Activated CD4-positive, alpha-beta T cell treated with anti-CD3 and anti-CD28 coated beads, Interleukin-10, Interleukin-2, amounts not matched to agents 100 ng/mL and 50 ng/mL, durations not matched to agents 16 hours and 8 hours (primary cell): ENCODE measurements at regions not wholly inside any gene's neighbourhood (a gene's known extent, or its start where the extent isn't known, plus 50 kb on each side); places are given as distances from the start of the nearest gene placed in this dataset.

Source experiments
- DNase-seq: peaks from one replicate; pipeline ENCODE4 v3.0.0-alpha.2; 2020

DNA sequence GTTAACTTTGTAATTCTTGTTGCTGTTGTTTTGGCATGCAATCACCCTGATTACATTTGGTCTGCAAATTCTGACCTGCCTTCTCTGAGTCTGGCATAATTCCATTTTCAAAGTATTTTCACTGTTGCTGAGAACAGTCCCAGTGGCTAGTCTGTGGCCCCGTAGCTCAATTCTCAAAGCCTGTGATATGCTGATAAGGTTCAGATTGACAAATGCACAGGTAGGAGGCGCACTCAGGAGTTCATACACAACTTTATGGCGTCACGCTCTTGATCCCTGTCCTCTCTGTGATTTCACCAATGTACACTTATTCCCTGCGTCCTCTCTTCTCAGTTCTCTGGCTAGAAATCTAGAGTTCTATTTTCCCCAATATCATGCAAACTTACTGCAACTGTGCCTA lies 376.6 kb upstream of the SLCO3A1 start:
- DNase-seq: no peak

DNA sequence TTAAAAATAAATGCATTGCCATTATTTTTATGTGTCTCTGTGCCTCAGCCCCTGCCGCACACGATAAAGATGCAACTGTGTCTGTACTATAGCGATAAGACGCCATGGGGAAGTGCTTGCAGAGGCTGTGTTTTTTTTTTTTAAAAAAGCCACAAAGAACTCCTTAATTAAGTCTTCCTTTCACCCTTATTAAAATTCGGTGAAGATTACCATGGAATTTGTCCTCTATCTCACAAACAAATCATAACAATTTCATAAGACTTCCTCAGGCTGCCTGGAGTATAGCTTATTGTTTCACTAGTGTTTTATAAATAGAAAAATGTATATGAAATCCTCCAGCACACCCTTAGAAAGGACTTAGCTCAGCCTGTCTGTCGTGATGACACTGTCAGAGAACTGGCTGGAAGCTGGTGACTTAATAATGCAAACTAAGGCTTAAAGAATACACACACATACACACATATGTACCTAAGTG lies 374.8 kb upstream of the SLCO3A1 start:
- no peak for DNase-seq

DNA sequence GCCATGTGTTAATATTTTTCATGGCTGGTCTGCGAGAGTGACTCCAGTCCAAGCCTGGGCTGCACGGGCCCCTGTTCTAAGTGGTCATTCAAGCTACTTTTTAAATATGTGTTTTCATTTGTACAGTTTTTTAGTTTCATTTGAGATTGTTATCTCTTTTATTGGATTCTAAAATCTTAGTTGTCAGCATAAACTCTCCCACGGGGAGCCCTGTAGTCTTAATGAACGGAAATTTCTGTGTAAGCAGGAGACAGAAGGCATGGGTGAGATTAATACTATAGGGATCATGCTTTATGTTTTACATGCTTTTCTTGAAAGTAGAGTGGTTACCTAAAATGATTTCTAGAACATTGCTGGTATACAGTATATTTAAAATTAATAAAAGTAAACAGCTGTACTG lies 373.1 kb upstream of the SLCO3A1 start:
- no peak for DNase-seq

DNA sequence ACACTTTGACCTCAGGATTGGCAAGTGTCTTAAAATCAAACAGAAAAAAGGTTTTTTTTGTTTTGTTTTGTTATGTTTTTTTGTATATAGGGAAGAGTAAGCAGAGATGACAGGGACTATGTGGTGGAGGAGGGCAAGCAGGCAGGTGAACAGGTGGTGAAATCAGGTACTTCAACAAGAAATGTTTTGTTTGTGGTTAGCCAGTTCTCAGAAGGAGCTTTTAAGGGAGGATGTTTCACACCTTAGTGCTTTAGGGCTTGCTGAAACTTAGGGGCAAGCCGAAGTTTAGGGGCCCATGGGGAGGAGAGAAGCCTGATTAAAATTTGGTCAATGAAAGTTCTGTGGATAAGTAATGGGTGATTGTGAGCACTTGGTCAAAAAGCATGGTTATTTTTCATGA lies 370.7 kb upstream of the SLCO3A1 start:
- DNase-seq: peak; percentile 21

DNA sequence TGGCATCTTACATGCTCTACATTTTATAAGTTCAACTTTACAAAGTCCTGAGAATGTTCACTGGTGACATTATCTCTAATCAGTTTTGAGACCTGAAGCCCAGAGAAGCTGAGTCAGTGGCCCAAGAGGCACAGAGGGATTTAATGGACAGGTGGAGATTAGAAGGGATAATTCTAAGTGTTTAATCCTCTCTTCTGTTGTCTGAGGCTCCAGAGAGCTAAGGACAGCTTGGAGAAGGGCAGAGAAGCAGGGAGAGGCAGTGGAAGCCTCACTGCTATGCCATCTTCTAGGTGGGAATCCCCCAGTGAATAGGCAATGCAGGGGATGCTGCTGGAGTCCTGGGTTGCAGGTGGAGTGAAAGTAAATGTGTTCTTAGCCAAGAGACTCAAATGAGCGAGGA lies 369.4 kb upstream of the SLCO3A1 start:
- no peak for DNase-seq

DNA sequence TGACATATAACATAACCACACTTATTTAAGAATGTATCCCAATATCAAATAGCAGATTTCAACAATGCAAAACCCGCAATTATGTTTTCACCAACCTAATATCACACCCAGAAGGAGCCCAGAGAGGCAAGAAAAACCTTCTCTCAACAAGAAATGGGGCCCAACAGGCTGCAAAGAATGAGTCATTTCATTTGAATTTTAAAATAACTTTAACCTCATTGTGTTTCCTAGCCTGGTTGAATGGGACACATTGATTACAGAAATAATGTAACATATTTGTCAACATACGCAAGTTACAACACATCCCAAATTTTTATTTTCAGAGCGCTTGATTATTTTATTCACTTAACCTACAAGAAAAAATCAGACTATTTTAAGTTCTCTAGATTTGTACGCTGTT lies 365.1 kb upstream of the SLCO3A1 start:
- DNase-seq: no peak

DNA sequence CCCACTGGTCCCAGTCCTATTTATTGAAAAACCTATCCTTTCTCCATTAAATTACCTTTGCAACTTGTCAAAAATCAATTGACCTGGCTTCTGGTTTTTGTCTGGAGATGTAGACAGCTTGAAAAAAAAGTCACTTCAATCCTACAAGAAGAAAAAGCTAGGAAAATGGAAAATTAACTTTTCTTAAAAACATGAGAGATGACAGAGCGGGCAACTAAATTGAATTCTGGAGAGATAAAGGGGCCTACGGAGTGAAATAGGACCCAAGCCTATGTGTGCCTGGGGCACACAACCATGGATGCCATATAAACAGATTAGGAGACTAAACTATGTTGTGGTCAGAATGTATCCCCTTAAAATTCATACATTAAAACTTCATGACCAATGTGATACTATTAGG lies 363.3 kb upstream of the SLCO3A1 start:
- DNase-seq: no peak

DNA sequence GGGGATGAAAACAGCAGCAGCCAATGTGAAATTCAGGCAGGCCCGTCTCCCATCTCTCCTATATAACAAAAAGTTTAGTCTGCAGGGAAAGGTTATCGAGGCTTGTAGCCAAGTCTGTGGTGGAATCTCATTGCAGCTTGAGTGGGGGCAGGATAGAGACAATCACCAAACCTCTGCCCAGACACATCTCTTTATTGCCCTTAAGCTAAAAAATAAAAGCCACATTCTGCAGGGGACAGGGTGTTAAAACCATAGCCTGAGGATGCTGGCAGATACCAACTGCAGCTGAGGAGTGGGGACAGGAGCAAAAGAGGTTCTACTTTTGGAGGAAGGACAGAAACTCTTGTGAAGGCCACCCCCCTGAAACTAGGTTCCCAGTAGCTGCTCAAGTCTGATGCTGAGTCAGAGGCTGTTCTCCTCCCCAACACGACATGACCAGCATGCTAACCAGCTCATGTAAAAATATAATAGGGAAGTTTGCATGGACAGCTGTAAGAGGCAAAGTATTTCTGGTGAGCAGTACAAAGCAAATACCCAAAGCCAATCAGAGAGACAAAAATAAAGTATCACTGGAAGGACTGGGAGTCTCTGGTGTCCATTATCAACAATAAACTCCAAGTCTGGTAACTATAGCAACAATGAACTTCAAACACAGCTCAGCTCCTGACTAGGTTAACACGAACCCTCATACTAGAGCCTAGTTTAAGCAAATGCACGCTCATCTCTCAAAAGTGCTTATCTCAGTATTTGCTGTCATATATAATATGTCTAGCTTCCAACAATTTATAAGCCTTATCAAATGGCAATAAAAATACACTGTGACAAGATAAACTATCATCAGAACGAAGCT lies 362.2 kb upstream of the SLCO3A1 start:
- no peak for DNase-seq

DNA sequence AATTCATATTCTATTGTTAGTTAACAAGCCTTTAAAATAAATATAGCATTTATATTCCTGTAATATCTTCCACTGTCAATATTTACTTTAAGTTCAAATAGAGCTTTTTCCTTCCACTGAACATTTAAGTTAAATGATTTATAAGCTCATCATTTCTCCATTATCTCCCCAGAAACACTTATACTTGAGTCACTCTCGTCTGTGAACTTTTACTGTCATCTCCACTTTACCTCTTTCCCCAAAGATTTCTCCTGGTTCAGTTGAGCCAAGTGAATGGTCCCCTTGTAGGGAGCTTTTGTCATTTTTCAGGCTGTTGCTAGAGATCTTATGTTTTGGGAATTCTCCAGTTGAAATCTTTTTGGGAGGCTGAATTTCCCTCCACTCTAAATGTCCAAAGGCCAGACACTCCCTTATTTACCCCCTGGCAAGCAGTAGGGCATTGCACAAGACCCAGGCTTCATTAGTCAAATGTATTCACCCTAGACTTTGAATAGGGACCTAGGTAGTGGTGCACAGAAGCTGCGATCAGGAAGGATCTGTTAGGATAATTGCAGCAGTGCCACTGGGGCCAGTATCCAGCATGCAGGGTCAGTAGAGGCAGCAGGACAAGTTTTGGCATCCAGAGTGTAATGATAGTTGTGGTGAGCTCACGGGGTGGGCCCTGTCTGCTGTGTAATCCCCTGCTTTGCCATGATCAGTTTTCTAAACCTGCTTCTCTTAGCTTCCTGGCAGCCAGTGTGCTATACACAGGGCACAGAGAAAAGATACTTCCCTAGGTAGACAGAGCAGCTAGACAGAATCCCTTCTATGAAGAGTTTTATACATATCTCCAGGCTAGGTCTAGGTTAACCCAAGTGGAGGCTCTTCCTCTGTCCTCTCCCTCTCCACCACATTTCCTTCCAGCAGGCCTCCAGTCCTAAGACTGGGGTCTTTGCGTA lies 356.5 kb upstream of the SLCO3A1 start:
- no peak for DNase-seq

DNA sequence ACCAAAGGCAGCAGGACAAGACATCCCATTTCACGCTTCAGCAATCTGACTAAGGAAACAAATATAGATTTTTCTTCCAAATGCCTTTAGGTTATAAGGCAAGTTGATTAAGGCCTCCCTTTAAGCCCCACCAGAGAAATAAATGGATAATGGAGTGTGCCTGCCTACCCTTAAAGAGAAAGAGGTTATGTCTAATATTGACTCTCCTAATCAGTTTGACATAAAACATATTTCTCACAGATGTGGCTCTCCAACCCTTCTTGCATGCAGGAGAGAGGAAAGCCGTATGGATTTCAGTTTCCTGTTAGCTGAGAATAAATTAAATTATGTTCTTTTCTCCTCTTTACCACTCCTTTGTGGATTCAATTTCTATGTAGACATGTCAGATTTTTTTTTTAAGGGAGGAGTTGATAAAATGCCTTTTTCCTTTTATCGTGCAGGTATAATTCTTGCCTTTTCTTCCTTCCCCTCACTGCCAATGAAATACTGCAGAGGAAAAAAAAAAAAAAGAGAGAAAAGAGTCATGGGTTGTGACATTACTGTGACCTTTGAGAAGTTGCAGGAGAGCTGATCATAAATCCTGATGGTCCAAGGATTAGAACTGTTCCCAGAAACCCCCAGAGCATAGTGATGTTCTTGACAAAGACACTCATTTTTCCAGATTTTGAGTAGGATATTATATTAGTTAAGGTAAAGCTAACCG lies 355.3 kb upstream of the SLCO3A1 start:
- DNase-seq: no peak

DNA sequence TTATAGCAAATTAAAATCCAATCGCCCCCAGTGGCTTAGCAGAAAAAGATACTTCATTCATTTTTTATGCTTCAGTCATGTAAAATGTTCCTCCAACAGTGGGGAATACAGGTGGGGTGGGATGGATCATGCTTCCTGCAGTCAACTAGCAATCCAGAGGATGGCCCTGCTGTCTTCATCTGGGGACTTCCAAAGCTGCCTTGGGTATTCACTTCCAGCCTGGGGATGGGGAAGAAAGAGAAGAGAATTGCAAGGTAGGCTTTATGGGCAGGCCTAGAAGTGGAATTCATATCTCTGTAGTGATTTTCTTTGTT lies 354.8 kb upstream of the SLCO3A1 start:
- DNase-seq: no peak

DNA sequence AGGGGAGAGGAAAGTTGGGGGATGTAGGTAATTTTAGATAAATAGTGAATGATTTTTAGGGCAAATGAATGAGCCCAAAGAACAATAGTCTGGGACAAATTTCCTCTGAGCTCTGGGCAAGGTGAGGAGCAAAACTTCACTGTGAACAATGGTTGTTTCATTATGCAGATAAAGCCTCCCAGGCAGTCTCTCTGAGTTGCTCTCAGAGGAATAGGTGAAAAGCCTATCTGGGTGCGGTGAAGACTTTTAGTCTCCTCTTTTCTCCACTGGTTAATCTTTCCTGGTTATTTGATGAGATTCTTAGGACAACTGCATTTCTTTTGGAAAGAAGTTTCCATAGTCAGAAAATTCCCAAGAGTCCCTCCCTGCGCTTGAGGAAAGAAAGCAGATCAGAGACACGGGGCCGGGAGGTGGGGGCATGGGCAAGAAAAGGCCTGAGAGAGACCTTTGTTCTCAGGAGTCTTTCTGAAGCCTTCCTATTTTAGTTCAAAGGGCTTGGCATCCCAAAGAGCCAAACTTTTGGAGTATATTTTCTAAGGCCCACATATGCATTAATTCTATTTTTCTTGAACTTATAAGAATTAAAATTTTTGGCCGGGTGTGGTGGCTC lies 353.6 kb upstream of the SLCO3A1 start:
- no peak for DNase-seq

DNA sequence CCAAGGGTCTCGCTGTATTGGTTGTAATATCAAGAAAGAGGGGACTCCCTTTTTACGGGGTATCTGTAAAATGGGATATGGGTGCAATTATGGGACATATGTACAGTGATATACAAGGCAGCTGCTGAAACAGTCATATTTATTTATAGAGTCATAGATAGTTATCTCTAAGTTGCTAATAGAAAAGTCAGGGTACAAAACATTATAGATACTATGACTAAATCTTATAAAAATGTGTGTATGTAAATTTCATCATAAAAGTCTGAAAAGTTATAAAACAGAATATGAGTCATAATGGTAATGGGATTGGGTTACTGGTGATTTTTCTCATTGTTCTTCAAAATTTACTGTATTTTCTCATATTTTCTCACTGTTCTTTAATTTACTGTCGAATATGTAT lies 344.9 kb upstream of the SLCO3A1 start:
- no peak for DNase-seq

DNA sequence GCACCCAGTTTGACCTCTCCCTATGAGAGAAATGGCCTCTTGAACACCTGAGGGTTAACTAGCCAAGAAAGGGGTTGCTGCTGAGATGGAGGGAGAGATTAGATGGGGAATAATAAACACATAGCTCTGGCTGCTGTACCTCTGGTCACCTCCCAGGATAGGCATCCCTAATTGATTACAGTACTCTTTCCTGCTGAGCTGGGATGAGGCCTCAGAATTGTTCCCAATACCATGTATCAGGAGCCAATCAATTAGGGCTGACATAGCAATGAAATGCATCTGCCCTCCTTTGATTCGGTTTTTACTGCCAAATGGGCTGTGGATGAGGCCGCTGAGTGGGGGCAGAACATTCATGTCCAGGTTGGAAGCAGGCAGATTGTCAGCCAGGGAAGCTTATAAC lies 339.4 kb upstream of the SLCO3A1 start:
- no peak for DNase-seq

DNA sequence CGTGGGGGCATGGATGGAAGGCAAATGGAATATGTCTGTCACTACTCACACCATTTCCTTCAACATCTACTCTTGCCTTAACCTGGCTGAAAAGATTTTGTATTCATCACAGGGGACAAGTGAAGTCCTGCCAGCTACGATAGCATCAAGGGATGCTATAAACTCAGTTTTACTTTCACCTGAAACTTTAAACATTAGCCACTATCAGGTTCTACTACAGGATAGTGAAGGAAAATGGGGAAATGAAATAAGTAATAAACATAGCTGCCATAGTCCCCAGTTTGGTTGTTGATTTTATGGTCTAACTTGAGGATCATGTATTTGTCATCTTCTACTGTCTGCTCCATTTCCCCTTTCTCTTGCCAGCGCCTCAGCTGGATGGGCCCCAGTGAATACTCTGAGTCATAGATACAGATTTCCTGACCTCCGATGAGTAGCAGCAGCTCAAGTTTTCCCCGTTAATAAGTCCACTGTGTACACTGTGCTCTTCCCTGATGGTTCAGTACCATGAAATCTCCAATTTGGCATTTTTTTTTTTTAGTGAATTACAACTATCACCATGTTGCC lies 338.2 kb upstream of the SLCO3A1 start:
- DNase-seq: no peak

DNA sequence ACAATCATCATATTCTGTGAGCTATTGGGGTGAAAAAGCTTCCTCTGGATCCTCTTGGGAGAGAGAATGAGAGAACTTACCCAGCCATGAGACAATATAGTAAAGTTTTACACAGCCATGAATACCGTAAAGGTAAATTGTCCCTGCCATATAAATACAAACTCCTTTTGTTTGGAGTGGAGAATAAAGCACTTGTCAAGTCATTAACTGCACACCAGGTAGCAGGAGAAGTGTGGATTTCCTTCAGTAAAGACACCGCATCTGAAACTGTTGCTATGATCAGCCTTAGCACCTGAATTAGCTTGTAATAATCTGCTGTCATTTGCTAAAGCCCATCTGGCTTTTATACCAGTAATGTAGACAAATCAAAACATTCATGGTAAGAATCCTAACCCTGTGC lies 336.6 kb upstream of the SLCO3A1 start:
- no peak for DNase-seq

DNA sequence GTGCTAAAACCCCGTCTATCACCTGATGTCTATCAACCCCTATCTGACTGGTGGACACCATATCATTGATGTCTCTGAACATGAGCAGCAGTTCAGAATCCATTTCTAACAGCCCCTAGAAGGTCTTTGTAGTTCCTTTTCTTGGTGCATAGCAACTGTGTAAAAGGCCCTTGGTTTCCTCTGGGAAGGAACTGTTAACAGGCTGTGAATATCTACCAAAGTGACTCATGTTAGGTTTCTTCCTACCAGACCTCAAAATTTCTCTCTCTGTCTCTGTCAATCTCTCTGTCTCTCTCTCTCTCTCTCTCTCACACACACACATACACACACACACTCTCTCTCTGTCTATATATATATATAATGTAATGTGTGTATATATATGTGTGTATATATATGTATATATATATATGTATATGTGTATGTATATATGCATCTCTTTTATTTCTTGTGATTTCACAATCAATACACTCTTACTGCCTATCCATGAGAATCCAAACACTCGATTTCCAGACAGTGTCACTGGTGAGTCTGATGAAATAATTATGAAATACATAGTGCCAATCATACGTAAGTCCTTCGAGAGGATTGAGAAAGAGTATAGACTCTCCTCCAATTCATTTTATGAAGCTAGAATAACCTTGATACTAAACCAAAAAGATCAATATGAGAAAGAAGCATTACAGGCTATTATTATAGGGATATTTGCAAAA lies 335.9 kb upstream of the SLCO3A1 start:
- no peak for DNase-seq

DNA sequence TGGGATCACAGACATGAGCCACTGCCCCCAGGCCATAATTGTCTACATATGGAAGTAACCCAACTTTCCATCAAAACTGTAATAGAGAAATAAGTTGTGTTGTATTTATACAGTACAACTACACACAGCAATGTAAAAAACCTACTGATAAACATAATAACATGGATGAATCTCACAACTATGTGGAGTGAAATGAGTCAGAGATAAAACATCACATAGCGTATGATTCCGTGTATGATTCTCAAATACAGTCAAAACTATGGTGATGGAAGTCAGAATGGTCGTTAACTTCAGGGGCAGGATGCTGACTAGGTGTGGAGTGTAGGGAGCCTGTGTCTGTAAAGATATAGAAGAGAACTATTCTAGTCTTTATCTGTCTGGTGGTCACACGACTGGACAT lies 332.7 kb upstream of the SLCO3A1 start:
- DNase-seq: no peak

DNA sequence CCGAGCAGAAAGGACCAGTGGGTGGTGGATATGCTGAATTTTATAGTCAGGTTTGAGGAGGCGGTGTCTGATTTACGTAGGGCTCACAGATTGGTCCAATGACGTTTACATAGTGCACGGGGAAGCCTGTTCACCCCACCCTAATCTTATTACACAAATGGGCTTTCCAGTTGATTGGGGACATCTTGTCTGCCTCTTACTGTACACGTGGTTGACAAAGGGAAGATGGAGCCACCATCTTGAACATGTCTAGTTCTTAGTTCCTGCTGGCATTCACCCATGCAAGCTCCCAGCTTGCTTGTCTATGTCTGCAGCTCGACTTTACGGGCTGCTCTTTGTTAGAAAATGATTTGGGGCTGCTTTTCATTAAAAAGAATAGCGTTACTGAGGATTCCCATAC lies 332.0 kb upstream of the SLCO3A1 start:
- DNase-seq: no peak

DNA sequence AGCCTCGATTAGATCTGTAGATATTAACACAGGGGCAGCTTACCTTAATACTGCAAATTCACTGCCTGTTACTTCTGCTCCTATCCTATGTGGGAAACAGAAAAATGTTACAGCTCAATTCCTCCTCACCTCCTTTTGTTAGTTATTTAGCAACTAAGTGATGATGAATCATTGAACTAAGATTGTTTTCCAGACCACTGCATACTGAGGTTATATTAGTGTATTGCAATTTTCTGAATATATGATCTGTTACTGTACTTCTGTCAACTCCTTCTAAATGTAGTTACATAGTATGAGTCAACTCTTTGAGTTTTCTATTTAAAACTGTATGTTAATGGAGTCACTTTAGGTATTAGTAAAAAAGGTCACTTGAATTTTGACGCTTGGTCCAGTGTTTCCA lies 331.5 kb upstream of the SLCO3A1 start:
- no peak for DNase-seq

DNA sequence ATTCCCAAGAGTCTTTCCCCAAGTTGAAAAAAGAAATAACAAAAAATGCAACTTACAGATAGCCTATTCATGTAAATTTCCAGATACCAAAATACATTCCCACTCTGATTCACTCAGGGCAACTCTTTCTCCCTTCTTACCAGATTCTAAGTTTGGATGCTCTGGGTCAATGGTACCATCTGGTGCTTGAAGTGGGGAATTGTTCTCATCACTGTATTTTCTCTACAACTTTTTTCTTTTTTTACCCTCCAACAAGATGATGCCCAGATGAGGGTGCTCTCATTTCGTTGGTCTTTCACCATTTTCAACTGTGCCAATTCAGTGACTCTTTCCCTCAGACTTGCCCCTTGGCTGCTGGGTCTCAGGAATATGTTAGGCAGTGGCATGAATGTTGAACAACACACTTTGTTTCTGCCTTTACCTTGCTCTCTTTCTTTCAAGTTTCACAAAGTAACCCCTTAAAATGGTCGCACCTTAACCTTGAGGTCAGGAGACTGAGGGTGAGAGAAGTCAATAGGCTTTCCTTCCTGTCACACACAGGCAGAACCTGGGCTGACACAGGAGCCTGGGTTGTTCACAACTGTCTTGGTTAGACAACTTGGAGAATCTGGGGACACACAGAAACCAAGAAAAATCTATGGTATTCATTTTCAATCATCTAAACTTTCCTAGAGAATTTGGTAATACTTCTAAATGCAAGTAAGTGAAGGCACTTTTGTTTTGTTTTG lies 330.7 kb upstream of the SLCO3A1 start:
- DNase-seq: no peak
